Lower leg skin (tissue), 4 donors: ENCODE measurements at regions not wholly inside any gene's neighbourhood (a gene's known extent, or its start where the extent isn't known, plus 50 kb on each side); places are given as distances from the start of the nearest gene placed in this dataset.

Source experiments
- DNase-seq, 2 donors: peaks; one replicate each; pipeline ENCODE4 v3.0.0-alpha.2; 2019; ENCODE audit warnings: low spot score in 2 of 2
- H3K4me3 ChIP-seq: fragments of 200-600 bp; sonication (generic); 2 replicates; pipeline ENCODE4 v1.5.1; 2017; ENCODE audit warnings: mild to moderate bottlenecking, low read depth; ENCODE audit not compliant: poor library complexity, severe bottlenecking
- CTCF ChIP-seq, 3 donors: fragments of 450-650 bp; IDR thresholded peaks; one replicate each; pipeline ENCODE4 v1.5.1; 2016; ENCODE audit warnings: antibody characterized with exemption in 3 of 3, mild to moderate bottlenecking in 3 of 3, moderate library complexity in 2 of 3
- POLR2A ChIP-seq, 2 donors: fragments of 450-650 bp; IDR thresholded peaks; one replicate each; pipeline ENCODE4 v1.6.1; 2016 to 2017; ENCODE audit warnings: antibody characterized with exemption in 2 of 2, mild to moderate bottlenecking in 1 of 2, moderate library complexity in 1 of 2
- WGBS, 2 donors: methylation state at CpG; one replicate each; pipeline ENCODE4 v1.1.5; 2018; 5-methylcytosine and 5-hydroxymethylcytosine counted together
- intact Hi-C: fragments of 100-400 bp; cut with DNase I; formaldehyde crosslinking; loops from one replicate; pipeline ENCODE4 v1.15.0; 2023; ENCODE audit warnings: low total_unique reads

GRCh38 chr2:12928775-12929401, 212.2 kb downstream of the TRIB2 start:
- no peak for DNase-seq
- no peak for TF ChIP-seq POLR2A (IDR thresholded peaks at IDR 0.05)
- no peak for TF ChIP-seq CTCF (IDR thresholded peaks at IDR 0.05)
- H3K4me3 ChIP-seq: no peak overlapping the region
- WGBS, 2 donors: 27 to 30% methylated on average over 4 of the region's 4 CpGs
- intact Hi-C loops: no loop called here

- TF ChIP-seq CTCF (IDR thresholded peaks at IDR 0.05) (no peak), POLR2A (IDR thresholded peaks at IDR 0.05) (no peak)
- 78 to 89% methylated on average over 3 of the region's 3 CpGs for WGBS, 2 donors
- intact Hi-C loops: loop anchor here (10.0 kb wide), 1 partner anchor 215 kb away; the partner anchor contains the start of gene TRIB2
Measured at GRCh38 chr2:12929758-12930157, 213.0 kb downstream of the TRIB2 start.

GRCh38 chr2:12930391-12930790, 213.7 kb downstream of the TRIB2 start:
- TF ChIP-seq CTCF (IDR thresholded peaks at IDR 0.05): no peak
- no peak for TF ChIP-seq POLR2A (IDR thresholded peaks at IDR 0.05)
- intact Hi-C loops: loop anchor here (10.0 kb wide), 1 partner anchor 216 kb away; the partner anchor contains the start of gene TRIB2
- H3K4me3 ChIP-seq: no peak overlapping the region
- DNase-seq: no peak
- WGBS, 2 donors: 74 to 87% methylated on average over 1 of the region's 1 CpG

More at GRCh38 chr2:12929758-12930157, 213.0 kb downstream of the TRIB2 start:
- DNase-seq: no peak
- H3K4me3 ChIP-seq: no peak overlapping the region

GRCh38 chr2:12931186-12931844, 214.6 kb downstream of the TRIB2 start:
- WGBS, 2 donors: 19 to 25% methylated on average over 4 of the region's 4 CpGs
- H3K4me3 ChIP-seq: no peak overlapping the region
- no peak for TF ChIP-seq POLR2A (IDR thresholded peaks at IDR 0.05)
- no peak for DNase-seq
- intact Hi-C loops: loop anchor here (10.0 kb wide), 1 partner anchor 217 kb away; the partner anchor contains the start of gene TRIB2

GRCh38 chr2:12932192-12932591, 215.5 kb downstream of the TRIB2 start:
- intact Hi-C loops: loop anchor here (10.0 kb wide), 1 partner anchor 217 kb away; the partner anchor contains the start of gene TRIB2
- TF ChIP-seq CTCF (IDR thresholded peaks at IDR 0.05) (no peak), POLR2A (IDR thresholded peaks at IDR 0.05) (no peak)
- WGBS, 2 donors: 71 to 77% methylated on average over 3 of the region's 3 CpGs

GRCh38 chr2:12934146-12934756, 217.5 kb downstream of the TRIB2 start:
- intact Hi-C loops: loop anchor here (10.0 kb wide), 1 partner anchor 219 kb away; the partner anchor contains the start of gene TRIB2
- no peak for DNase-seq
- TF ChIP-seq CTCF (IDR thresholded peaks at IDR 0.05) (no peak), POLR2A (IDR thresholded peaks at IDR 0.05) (no peak)
- 89 to 90% methylated on average over 6 of the region's 6 CpGs for WGBS, 2 donors
- H3K4me3 ChIP-seq: no peak overlapping the region

More at GRCh38 chr2:12932192-12932591, 215.5 kb downstream of the TRIB2 start:
- DNase-seq: no peak
- no peak overlapping the region for H3K4me3 ChIP-seq
